ENCODE measurements at regions not wholly inside any gene's neighbourhood (a gene's known extent, or its start where the extent isn't known, plus 50 kb on each side); places are given as distances from the start of the nearest gene placed in this dataset.

DNA sequence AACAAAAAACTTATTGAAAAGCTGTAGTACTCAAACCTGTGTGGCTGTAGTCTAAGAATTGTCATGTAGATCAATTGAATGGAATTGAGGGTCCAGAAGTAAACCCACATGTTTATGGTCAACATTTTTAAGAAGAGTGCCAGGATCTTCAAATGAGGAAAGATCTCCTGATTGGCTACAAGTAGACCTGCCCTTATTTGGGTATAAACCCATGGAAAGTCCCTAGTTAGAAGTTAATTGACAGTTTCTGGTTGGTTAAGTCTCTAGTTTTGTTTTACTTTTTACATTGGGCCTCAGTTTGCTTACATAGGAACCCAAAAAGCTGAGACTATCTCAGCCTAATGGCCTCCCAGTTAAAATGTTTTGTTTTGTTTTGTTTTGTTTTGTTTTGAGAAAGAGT is 91.9 kb upstream of the RESF1 start:
- DNase-seq (ENCODE audit: low read depth), result no peak

DNA sequence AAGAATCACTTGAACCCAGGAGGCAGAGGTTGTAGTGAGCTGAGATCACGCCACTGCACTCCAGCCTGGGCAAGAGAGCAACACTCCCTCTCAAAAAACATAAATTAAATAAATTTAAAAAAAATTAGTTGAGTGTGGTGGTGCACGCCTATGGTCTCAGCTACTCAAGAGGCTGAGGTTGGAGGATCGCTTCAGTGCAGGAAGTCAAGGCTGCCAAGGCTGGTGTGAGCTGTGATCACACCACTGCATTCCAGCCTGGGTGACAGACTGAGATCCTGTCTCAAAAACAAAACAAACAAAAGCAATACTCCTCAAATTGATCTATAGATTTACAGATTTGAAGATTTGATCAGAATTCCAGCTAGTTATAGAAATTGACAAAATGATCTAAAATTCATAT is 92.7 kb upstream of the RESF1 start:
- DNase-seq (ENCODE audit: low read depth), result no peak

DNA sequence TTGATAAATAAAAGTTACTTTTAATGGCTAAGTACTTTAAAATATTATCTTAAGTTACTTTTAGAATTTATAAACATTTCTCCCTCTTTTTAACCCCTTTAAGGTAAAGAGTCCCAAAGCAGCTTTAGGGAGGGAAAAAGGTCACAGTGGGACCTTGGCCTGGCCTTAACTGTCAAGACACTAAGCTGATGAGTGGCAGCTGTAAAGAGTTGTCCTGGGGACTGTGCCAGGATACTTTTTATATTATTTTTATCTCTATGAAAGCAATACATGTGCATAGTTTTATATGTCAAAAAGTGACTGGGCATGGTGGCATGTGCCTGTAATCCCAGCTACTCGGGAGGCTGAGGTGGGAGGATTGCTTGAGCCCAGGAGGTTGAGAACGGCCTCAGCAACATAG is 94.2 kb upstream of the RESF1 start:
- no peak for DNase-seq (ENCODE audit: low read depth)

DNA sequence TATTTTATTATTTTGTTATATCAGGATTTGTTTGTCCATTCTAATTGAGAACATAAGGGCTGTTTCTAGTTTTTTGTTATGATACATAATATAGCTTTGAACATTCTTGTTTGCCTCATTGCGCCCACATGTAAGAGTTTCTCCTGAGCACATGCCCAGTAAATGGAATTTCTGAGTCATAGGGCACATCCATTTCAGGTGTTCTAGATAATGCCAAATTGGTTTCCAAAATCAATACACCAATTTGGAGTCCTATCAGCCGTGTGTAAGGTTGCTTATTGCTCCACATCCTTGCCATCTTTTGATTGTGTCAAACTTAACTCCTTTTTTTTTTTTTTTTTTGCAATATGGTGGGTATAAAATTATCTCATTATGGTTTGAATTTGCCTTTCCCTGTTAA is 97.9 kb upstream of the RESF1 start:
- DNase-seq (ENCODE audit: low read depth), result no peak

DNA sequence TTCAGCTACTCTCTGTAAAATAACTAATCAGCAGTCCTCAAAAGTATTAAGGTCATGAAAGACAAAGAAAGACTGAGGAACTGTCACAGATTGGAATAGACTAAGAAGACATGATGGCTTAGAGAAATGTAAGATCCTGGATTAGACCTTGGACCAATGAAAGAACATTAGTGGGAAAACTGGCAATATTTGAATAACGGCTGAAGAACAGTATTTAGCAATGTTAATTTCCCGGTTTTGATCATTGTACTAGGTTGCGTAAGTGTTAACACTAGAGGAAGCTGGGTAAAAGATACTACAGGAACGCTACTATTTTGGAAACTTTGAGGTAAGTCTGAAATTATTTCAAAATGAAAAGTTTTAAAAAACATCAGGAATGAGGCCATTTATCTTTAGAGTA is 98.8 kb upstream of the RESF1 start:
- DNase-seq (ENCODE audit: low read depth), result no peak

DNA sequence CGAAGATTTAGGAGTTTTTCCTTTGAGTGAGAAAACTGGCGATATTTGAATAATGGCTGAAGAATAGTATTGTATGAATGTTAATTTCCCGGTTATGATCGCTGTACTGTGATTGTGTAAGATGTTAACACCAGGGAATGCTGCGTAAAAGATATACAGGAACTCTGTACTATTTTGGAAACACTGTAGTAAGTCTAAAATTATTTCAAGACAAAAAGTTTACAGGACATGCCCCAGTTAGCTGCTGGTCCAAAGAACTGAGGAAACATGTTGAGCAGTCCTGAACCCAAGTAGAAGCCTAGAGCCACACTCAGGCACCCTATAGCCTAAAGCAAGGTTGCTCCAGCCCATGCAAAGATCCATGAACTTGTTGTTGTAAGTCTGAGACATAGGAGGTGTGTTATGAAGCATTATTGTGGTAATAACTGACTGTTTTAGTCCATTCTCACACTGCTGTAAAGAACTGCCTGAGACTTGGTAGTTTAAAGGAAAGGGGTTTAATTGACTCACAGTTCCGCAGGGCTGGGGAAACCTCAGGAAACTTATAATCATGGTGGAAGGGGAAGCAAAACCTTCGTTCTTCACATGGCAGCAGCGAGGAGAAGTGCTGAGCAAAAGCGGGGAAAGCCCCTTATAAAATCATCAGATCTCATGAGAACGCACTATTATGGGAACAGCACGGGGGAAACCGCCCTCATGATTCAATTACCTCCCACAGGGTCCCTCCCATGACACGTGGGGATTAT is 99.8 kb upstream of the RESF1 start:
- no peak for DNase-seq (ENCODE audit: low read depth)

DNA sequence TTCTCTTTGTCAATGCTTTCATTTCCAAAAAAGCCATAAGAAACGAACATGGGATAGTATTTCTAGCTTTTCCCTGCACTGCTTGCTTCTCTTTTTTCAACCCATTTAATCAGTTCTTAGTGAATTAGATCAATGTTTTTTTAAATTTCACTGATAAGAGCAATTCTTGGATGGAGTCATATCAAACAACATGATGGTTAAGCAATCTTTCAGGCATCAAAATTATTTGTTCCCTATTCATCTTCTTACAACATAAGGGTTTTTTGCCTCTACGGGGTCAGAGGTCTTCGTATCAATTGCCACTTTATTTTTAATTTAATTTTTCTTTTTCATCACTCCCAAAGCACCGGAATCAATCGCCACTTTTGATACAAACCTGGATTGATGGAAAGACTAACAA is 103.8 kb upstream of the RESF1 start:
- DNase-seq (ENCODE audit: low read depth), result no peak

DNA sequence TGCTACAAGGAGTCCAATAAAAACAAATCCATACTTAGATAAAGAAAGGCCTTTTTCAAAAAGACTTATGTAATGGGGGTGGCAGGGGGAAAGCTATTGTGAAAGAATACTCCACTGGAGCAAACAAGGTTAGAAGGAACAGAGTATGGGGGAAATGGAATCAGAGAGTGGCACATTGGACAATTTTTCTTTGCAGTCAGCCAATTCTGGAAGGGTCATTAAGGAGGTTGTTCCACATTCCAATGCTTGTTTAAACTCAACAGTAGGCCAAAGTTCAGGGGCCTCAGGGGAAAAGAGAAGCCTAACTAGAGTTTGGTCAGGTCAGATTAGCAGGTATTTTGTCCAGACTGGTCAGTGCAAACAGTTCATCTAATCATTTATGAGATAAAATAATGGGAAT is 105.2 kb upstream of the RESF1 start:
- no peak for DNase-seq (ENCODE audit: low read depth)

DNA sequence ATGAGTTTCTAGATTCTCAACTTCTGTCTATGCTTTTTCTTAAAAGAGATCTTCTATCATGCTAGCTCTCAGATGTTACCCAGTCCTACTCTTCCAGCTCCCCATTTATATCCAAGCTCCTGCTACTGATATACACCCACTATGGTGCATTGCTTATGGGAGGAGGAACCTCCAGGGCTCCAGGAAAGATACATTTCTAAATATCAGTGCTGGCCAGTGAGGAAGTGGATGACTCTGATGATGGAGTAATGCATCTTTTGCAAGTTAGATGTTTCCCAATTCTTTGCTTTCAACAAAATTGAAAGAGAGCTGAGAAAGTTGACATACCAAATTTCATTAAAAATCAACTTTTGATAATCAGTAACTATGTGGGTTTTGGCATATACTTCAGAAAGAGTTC is 105.7 kb upstream of the RESF1 start:
- DNase-seq (ENCODE audit: low read depth), result no peak

DNA sequence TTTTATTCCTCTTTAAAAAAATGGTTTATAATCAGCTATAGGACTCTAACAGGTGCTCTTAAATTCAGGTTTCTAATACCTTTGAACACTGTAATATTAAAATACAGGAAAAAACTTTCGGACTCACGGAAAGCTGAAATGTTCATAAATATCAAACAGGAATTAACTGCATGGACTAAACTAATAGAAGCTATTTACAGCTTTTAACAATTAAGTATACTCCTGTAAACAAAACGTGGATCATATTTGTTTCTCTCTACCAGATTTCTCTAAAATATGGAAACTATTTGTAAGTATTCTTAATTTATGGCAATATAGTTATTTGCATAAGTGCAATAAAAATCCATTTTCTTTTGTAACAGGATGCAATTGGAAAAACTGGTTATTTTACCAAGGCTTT is 108.9 kb upstream of the RESF1 start:
- DNase-seq (ENCODE audit: low read depth), result no peak

DNA sequence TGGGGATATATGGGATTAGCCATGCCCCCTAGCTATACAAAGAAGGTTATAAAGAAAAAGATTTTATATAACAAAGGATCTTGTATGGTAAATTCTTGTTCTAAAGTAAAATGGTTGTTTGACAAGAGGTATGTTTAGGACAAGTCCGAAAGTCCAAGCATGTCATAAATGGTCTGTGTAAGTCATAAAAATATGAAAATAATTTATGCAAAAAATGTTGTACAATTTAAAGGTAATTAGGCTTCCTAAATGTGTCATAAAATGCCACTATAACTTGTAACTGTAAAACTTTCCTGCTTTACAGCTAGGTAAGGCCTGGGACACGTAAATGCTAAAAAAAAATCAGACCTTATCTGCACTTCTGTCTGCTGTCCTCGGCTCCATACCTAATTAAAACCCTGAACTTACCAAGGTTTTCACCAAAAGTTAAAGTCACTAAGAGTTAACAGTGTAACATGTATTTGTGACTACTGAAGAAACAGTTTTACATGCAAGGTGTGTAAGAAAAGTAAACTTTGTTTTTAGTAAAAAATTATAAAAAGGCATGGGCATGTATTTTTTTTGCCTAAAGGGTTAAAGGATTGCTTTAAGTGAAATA is 110.0 kb upstream of the RESF1 start:
- no peak for DNase-seq (ENCODE audit: low read depth)

DNA sequence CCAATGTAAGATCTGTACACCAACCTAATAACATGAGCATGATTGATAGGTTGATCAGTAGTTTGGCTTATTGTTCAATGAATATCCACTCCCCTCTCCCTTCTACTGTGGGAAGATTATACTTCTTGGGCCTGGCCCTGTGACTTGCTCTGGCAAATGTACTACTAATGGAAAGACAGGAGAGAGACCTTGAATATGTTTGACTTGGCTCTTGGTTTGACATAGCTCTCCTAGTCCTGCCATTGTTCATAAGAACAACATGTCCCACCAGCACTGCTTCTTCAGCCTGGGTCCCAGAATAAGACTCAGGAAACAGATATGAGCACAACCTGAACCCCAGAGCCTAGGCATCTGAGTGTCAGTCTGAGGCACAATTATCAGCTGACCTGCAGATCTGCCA is 112.8 kb upstream of the RESF1 start:
- no peak for DNase-seq (ENCODE audit: low read depth)

DNA sequence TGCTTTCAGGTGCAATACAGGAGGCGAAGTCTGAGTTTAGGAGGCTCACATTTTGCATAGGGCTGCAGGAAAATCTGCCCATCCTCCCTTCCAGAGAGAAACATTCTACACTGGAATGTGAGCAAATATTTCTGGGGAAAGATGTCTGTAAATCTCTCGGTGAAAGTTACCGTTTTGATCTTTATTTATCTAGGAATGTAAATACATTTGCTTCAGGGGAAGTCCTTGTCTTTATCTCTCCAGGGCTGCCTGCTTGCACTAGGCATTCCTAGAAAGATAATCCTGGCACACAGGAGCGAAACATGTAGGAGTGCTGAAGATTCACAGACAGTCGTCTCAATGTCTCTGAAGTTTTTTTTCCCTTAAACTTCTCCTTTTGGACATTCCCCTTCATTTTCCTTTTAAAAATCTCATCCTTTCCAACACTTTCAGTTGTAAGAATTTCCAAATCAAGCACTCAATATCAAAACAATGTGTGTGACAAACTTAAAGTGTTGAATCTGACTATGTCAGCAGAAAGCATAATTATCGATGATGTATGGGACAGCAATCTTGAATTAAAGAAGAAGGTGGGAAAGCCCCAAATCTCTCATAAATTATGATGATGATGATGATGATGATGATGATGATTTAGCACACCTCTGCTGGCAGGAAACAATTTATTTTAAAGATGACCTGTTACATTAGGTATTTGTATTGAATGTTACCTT is 113.4 kb upstream of the RESF1 start:
- DNase-seq (ENCODE audit: low read depth), result no peak

DNA sequence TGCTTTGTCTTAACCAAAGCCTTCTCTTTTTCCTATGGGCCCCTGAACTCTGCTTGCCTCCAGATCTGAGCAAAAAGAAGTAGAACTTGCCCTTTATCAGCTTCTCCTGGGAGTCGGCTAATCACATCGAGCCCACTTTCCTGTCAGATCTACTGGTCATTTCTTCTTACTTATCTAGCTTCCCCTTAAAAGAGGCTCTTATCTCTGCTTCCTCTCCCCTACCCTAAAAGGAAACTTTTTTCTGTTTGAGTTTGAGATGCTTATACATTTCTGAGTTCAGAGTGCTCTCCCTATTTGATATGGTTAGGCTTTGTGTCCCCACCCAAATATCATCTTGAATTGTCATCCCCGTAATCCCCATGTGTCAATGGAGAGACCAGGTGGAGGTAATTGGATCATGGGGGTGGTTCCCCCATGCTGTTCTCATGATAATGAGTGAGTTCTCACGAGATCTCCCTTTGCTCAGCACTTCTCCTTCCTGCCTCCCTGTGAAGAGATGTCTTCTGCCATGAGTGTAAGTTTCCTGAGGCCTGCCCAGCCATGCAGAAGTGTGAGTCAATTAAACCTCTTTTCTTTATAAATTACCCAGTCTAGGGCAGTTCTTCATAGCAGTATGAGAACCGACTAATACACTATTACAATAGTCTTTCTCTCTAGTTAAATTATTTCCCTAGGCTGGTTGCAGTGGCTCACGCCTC is 114.7 kb upstream of the AMN1 start:
- no peak for DNase-seq (ENCODE audit: low read depth)

DNA sequence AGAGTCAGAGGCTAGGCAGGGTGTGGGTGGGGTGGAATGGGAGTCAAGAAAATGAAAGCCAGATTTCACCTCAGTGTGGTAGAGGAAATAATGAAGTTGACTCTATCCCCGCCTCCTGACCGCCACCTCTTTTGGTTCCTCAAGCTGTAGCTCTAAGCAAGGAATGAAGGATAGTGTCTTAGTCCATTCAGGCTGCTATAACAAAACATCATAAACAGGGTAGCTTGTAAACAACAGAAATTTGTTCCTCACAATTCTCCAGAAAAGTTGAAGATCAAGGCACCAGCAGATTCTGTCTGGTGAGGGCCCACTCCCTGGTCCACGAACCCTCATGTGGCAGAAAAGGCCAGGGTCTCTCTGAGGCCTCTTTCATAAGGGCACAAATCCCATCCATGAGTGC is 109.1 kb upstream of the AMN1 start:
- DNase-seq (ENCODE audit: low read depth), result no peak

DNA sequence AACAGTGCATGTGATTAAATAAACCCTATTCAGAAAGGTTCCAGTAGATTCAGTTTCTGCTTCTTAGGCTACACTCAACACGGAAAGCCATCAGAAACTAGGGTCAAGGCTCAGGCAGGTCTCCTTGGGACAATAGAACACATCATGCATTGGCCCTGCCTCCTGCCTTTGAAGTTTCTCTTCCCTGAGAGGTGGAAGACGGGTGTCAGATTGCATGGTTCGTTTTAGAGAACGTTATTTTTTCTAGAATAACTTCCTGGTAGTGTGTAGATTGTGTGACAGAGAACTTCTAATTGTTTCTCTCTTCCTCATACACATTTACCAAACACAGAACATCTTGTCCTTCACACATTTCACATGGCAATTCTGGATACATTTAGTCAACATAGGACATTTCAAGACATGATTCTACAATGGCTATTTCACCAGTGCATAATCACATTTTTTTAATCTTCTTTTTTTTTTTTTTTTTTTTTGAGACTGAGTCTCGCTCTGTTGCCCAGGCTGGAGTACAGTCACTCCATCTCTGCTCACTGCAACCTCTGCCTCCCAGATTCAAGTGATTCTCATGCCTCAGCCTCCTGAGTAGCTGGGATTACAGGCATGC is 106.6 kb upstream of the AMN1 start:
- DNase-seq (ENCODE audit: low read depth), result no peak

DNA sequence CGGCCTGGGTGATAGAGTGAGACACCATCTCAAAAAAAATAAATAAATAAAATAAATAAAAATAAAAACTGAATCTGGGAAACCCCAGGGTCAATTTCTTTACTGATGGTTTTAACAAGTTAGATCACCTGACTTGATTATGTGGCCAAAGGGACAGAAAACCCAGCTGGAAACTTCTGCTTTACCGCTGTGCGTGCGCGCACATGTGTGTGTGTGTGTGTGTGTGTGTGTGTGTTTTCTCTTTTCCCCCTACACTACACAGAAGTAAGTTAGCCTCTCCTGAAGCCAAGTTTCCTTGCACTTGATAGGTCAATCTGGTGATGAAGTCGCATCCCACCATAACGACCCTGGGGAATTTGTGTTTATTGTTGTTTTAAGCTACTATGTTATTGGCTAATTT is 105.3 kb upstream of the AMN1 start:
- DNase-seq (ENCODE audit: low read depth), result no peak

DNA sequence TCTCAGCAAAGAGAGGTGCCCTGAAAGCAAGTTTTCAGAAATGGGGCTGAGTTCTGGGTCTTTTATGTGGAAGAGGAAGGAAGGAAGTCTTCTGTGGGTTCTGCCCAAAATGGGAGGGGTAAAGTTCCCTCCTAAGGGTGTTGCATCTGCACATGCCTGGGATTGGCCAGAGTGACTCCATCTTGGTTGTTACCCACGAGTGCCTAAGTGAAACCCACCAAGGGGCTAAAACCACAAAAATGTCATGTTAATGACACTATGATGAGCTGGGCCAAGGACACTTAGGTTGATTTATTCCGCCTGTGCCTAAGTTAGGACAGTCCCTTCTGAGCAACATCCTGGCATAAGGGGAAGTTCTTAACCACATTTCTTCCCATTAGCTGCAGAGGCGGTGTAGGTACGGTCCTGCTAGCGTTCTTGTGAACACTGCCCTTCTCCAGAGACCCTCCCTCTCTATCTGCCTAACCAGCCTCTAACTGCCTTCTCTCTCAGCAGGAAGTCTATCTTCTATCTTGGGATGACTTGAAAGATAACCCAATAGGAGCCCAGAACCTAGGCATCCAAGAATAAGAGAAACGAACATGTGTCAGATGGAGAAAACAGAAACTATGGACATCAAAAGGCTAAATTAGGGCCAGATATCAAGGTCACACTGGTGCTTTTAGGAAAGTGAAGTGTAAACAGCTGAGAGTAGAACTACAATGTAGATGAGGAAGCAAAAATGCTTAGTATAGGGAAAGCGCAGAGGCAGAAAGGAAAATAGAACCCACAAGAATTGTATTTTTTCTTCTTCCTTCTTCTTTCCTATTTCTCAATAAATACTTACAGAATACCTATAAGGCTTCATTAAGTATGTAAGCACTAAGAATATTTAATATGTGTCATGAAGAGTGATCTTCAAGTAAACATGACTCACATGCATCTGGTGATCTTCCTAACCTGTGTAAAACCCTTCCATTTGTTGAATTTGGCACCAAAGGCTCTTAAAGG is 104.2 kb upstream of the AMN1 start:
- no peak for DNase-seq (ENCODE audit: low read depth)

DNA sequence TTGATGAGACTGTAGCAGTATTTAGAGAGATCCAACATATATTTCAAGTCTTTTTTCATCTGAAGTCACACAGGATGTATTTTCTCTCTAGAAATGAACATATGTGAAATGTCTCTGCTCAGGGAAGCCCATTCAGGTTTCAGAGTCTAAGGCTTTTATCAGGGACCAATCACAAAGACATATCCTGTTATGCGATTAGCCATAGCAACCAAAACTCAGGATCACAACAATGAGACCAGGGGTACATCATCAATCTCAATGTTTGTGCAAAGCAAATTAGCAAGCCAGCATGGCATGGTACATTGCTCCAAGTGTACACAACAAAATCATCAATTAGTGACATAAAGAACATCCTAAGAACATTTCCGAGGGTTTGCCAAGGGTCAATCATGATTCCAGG is 99.2 kb upstream of the AMN1 start:
- no peak for DNase-seq (ENCODE audit: low read depth)

DNA sequence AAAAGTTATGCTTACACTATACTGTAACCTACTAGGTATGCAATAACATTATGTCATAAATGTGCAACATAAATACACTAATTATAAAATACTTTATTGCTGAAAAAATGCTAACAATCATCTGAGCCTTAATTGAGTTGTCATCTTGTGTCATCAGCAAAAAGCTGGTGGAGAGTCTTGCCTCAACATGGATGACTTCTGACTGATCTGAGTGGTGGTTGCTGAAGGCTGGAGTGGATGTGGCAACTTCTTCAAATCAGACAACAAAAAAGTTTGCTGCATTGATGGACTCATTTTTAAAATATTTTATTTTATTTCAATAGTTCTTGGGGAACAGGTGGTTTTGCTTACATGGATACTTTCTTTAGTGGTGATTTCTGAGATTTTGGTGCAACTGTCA is 93.9 kb upstream of the AMN1 start:
- DNase-seq (ENCODE audit: low read depth), result no peak

DNA sequence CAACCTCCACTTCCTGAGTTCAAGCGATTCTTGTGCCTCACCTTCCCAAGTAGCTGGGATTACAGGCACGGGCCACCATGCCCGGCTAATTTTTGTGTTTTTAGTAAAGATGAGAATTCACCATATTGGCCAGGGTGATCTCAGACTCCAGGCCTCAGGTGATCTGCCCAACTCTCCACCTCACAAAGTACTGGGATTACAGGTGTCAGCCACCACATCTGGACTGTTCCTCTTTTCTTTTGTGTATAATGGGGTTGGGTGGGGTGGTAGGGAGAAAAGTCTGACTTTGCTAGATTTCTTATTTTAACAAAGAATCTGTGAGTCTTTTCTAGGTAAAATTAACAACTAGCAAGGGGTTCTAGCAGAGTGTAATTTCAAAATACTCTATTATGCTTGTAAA is 92.7 kb upstream of the AMN1 start:
- DNase-seq (ENCODE audit: low read depth), result no peak
